Thyroid gland (tissue), 4 donors: ENCODE measurements at regions not wholly inside any gene's neighbourhood (a gene's known extent, or its start where the extent isn't known, plus 50 kb on each side); places are given as distances from the start of the nearest gene placed in this dataset.

Experiments used
- POLR2A ChIP-seq, 2 donors: fragments of 450-650 bp; IDR thresholded peaks; one replicate each; pipeline ENCODE4 v1.6.1; 2017; ENCODE audit warnings: antibody characterized with exemption in 2 of 2, mild to moderate bottlenecking in 2 of 2, moderate library complexity in 1 of 2
- TF ChIP-seq, protein P1 (sequence below), 6 experiments: fragments of 200-600 bp in 3 of 6; fragments of 450-650 bp in 3 of 6; sonication (generic) in 3 of 6; IDR thresholded peaks; one replicate each; pipeline ENCODE4 v1.5.1; 2016 to 2019; ENCODE audit warnings: antibody characterized with exemption in 6 of 6, mild to moderate bottlenecking in 2 of 6, inconsistent platforms in 1 of 6, moderate library complexity in 1 of 6

DNA sequence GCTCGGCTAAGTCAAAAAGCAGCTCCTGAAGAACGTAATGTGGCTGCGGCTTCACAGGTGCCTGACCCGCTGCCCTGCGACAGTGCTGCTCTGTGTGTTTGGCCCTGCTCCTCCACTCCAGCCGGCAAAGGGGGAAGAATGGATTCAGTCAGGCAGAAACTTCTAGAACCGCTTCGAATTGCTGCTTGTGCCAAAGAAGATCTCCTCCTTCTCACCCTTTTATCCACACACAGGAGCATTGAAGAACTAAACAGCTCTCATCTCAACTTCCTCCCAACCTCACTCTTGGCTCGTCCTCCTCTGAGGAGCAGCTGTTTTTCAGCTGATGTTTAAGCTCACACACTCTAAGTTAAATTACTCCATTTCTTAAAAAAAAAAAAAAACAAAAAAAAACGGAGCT, 651.4 kb downstream of the INHBA start:
- TF ChIP-seq POLR2A (IDR thresholded peaks at IDR 0.05): no peak
- TF ChIP-seq, protein P1, sequence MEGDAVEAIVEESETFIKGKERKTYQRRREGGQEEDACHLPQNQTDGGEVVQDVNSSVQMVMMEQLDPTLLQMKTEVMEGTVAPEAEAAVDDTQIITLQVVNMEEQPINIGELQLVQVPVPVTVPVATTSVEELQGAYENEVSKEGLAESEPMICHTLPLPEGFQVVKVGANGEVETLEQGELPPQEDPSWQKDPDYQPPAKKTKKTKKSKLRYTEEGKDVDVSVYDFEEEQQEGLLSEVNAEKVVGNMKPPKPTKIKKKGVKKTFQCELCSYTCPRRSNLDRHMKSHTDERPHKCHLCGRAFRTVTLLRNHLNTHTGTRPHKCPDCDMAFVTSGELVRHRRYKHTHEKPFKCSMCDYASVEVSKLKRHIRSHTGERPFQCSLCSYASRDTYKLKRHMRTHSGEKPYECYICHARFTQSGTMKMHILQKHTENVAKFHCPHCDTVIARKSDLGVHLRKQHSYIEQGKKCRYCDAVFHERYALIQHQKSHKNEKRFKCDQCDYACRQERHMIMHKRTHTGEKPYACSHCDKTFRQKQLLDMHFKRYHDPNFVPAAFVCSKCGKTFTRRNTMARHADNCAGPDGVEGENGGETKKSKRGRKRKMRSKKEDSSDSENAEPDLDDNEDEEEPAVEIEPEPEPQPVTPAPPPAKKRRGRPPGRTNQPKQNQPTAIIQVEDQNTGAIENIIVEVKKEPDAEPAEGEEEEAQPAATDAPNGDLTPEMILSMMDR (IDR thresholded peaks at IDR 0.05): no peak
